RWPE2 (cell line): ENCODE measurements at regions not wholly inside any gene's neighbourhood (a gene's known extent, or its start where the extent isn't known, plus 50 kb on each side); places are given as distances from the start of the nearest gene placed in this dataset.

Experiments
- ATAC-seq: fragments of 200-7000 bp; cut with Tn5 transposase; 3 replicates; pipeline ENCODE4 v1.9.1; 2021; ENCODE audit warnings: low read depth
- DNase-seq: peaks from one replicate; pipeline ENCODE4 v3.0.0-alpha.2; 2020; ENCODE audit warnings: low spot score
- H3K27ac ChIP-seq: fragments of 450-650 bp; 2 replicates; pipeline ENCODE4 v1.5.1; 2017; ENCODE audit warnings: mild to moderate bottlenecking; ENCODE audit not compliant: poor library complexity, severe bottlenecking
- H3K27me3 ChIP-seq: fragments of 250-450 bp; sonication (Bioruptor Pico); 2 replicates; pipeline ENCODE4 v1.5.1; 2021; ENCODE audit warnings: mild to moderate bottlenecking, moderate library complexity; ENCODE audit not compliant: insufficient read depth, poor library complexity, severe bottlenecking
- H3K36me3 ChIP-seq: fragments of 250-450 bp; sonication (Bioruptor Pico); 2 replicates; pipeline ENCODE4 v1.5.1; 2020; ENCODE audit warnings: low read depth, mild to moderate bottlenecking, moderate library complexity
- H3K4me1 ChIP-seq: fragments of 250-450 bp; sonication (Bioruptor Pico); 2 replicates; pipeline ENCODE4 v1.5.1; 2021; ENCODE audit warnings: mild to moderate bottlenecking, moderate library complexity; ENCODE audit not compliant: insufficient read depth, poor library complexity, severe bottlenecking
- H3K4me3 ChIP-seq: fragments of 250-450 bp; sonication (Bioruptor Pico); 2 replicates; pipeline ENCODE4 v1.5.1; 2021; ENCODE audit warnings: mild to moderate bottlenecking, moderate library complexity; ENCODE audit not compliant: severe bottlenecking
- H3K9me3 ChIP-seq: fragments of 250-450 bp; sonication (Bioruptor Pico); 2 replicates; pipeline ENCODE4 v1.5.1; 2021; ENCODE audit warnings: mild to moderate bottlenecking, moderate library complexity; ENCODE audit not compliant: severe bottlenecking
- CTCF ChIP-seq: fragments of 450-650 bp; IDR thresholded peaks from one replicate; pipeline ENCODE4 v1.5.1; 2017; ENCODE audit warnings: mild to moderate bottlenecking, moderate library complexity; ENCODE audit not compliant: poor library complexity, severe bottlenecking

DNA sequence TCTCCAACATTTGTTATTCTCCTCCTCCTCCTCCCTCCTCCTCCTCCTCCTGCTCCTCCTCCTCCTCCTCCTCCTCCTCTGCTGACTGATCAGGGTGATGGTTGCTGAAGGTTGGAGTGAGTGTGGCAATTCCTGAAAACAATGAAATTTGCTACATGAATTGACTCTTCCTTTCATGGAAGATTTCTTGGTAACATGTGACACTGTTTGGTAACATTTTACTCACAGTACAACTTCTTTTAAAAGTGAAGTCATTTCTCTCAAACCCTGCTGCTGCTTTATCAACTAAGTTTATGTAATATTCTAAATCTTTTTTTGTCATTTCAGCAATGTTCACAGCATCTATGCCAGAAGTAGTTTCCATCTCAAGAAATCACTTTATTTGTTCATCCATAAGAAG, 543.0 kb downstream of the MAFB start:
- no peak overlapping the region for H3K27ac ChIP-seq
- no peaks in the 10 kb centered on the region for H3K36me3 ChIP-seq
- H3K4me3 ChIP-seq, result no peak overlapping the region
- peaks cover 7% of the 10 kb centered on the region for H3K27me3 ChIP-seq
- H3K4me1 ChIP-seq, result no peaks in the 10 kb centered on the region
- no peaks in the 10 kb centered on the region for H3K9me3 ChIP-seq
- DNase-seq (no peak), ATAC-seq (no peak)
- no peak for TF ChIP-seq CTCF

DNA sequence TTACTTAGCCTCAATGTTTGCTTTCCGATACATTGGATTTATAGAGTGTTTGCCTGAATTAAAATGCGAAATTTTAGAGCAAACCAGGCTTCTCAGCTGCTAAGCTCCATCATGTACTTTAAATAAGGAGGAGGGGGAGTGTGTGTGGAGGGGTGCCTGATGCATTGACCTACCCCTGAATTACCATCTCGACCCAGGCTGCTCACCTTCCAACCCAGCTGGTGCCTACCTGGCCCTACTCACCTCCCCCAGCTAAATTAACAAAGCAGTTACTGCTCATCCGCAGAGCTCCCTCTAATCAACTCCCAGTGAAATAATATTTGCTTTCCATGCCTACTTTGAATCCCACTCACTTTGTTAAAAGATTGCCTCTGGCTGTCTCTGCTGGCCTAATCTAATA, 544.5 kb downstream of the MAFB start:
- Histone ChIP-seq H3K36me3 (no peaks in the 10 kb centered on the region), H3K4me1 (no peaks in the 10 kb centered on the region), H3K9me3 (no peaks in the 10 kb centered on the region), H3K27me3 (peaks cover 10% of the 10 kb centered on the region), H3K4me3 (no peak overlapping the region), H3K27ac (no peak overlapping the region)
- no peak for DNase-seq
- ATAC-seq, result no peak; the same call in 2 of the 3 replicates
- no peak for TF ChIP-seq CTCF

GRCh38 chr20:40134176-40134575, 554.9 kb downstream of the MAFB start:
- no peak overlapping the region for H3K27ac ChIP-seq
- H3K4me1 ChIP-seq, result no peaks in the 10 kb centered on the region
- ATAC-seq, result no peak
- peaks cover 5% of the 10 kb centered on the region for H3K9me3 ChIP-seq
- peaks cover 11% of the 10 kb centered on the region for H3K27me3 ChIP-seq
- no peak for DNase-seq
- no peaks in the 10 kb centered on the region for H3K36me3 ChIP-seq
- TF ChIP-seq CTCF, result no peak
- H3K4me3 ChIP-seq, result no peak overlapping the region

DNA sequence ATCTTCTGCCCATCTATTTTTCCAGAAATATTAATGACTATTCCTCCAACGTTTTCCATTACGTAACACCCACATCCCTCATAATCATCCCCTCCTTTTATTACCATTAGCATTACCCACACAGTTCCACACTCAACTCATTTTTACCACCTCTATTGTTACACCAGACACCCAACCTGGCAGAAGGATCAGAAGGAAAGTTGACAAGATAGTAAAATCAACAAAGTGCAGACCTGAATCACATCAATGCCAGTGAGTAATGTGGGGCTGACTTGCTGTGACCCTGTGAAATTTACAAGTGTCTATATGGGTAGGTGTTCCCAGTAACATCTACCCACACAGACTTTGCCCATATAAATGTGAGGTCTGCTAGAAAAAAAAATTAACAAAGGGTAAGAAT, 568.2 kb downstream of the MAFB start:
- Histone ChIP-seq H3K9me3 (no peaks in the 10 kb centered on the region), H3K27ac (no peak overlapping the region), H3K27me3 (no peaks in the 10 kb centered on the region), H3K36me3 (no peaks in the 10 kb centered on the region), H3K4me3 (no peak overlapping the region), H3K4me1 (no peaks in the 10 kb centered on the region)
- ATAC-seq, result no peak
- TF ChIP-seq CTCF, result no peak
- DNase-seq, result no peak

GRCh38 chr20:40111282-40111681, 577.8 kb downstream of the MAFB start:
- Histone ChIP-seq H3K27ac (no peak overlapping the region), H3K9me3 (no peaks in the 10 kb centered on the region), H3K4me1 (no peaks in the 10 kb centered on the region), H3K36me3 (no peaks in the 10 kb centered on the region), H3K4me3 (no peak overlapping the region), H3K27me3 (peaks cover 5% of the 10 kb centered on the region)
- ATAC-seq (peak; percentile 49; the same call in 1 of the 3 replicates), DNase-seq (no peak)
- TF ChIP-seq CTCF, result no peak
